ENCODE measurements at regions not wholly inside any gene's neighbourhood (a gene's known extent, or its start where the extent isn't known, plus 50 kb on each side); places are given as distances from the start of the nearest gene placed in this dataset.

DNA sequence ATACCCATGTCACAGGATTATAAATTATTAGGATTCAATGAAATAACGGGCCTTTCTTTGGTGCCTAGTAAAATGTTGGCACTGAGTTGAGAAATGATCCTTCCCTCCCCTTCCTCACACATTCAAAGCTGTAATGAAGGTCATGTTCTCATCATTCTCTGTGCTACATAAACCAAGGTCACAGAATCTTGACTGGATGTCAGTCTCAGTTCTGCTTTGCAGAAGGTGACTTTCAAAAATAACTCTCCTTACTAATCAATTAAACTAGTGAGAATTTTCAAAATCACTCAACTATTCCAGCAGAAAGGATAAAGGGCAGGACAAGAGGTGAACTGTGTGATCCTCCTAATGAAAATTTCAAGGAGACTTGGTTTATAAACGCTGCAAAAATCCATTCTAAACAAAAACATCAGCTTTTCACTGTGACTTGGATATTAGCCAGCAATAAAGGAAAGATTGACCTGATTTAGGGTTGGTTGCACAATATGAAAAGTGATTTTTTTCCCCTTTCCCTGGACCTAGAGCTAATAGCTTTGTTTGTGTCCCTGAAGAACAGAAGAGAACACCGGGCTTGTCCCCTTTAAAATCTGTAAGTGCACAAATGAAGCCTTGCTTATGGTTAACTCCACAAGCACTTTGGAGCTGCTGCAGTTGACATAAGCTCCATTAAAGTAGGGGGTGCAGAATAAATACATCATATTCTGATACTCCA is 120.1 kb downstream of the SEC16B start:
- H3K36me3 ChIP-seq (ENCODE audit: control insufficient read depth in 4 of 4, insufficient read depth in 4 of 4, low read length in 4 of 4): no peaks in the 10 kb centered on the region
- no peak overlapping the region for H3K4me3 ChIP-seq
- no peaks in the 10 kb centered on the region for H3K4me1 ChIP-seq (ENCODE audit: control insufficient read depth in 5 of 5, insufficient read depth in 5 of 5, low read length in 5 of 5)
- TF ChIP-seq, protein P1, sequence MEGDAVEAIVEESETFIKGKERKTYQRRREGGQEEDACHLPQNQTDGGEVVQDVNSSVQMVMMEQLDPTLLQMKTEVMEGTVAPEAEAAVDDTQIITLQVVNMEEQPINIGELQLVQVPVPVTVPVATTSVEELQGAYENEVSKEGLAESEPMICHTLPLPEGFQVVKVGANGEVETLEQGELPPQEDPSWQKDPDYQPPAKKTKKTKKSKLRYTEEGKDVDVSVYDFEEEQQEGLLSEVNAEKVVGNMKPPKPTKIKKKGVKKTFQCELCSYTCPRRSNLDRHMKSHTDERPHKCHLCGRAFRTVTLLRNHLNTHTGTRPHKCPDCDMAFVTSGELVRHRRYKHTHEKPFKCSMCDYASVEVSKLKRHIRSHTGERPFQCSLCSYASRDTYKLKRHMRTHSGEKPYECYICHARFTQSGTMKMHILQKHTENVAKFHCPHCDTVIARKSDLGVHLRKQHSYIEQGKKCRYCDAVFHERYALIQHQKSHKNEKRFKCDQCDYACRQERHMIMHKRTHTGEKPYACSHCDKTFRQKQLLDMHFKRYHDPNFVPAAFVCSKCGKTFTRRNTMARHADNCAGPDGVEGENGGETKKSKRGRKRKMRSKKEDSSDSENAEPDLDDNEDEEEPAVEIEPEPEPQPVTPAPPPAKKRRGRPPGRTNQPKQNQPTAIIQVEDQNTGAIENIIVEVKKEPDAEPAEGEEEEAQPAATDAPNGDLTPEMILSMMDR (IDR thresholded peaks at IDR 0.05; ENCODE audit: control extremely low read depth, extremely low read depth): no peak
- H3K27me3 ChIP-seq (ENCODE audit: control insufficient read depth in 3 of 3, insufficient read depth in 3 of 3, low read length in 2 of 3): no peaks in the 10 kb centered on the region
- DNase-seq (peak in 1 of 3 donors; percentile 45), ATAC-seq (ENCODE audit: insufficient read depth, low FRiP score) (no peak)
- H3K9me3 ChIP-seq (ENCODE audit: control insufficient read depth in 4 of 4, insufficient read depth in 3 of 4, low read length in 3 of 4): peaks cover 0 to 2% (median 0%) of the 10 kb centered on the region in 4 donors
- no peak overlapping the region for H3K27ac ChIP-seq (ENCODE audit: low read depth in 1 of 2, low read length in 1 of 2)
- no peak overlapping the region for H3K9ac ChIP-seq (ENCODE audit: insufficient read depth in 1 of 2, low read length in 2 of 2)
- WGBS, 2 donors: 48 to 66% methylated on average over 3 of the region's 3 CpGs

DNA sequence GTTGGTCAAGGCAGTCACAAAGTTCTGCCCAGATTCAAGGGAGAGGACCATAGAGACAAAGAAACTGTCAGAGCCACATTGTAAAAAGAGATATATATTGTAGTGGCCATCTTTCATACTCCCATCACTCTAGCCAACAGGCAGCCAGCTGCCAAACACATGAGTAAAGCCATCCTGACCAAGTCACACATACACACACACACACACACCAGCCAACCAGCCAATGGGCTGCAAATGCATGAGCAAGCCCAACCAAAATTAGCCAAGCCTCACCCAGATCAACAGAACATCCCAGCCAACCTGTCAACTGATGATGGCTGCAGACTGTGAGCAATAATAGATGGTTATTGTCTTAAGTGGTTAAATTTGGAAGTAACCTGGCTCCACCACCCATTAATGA is 120.7 kb downstream of the SEC16B start:
- Histone ChIP-seq H3K27me3 (ENCODE audit: control insufficient read depth in 3 of 3, insufficient read depth in 3 of 3, low read length in 2 of 3) (no peaks in the 10 kb centered on the region), H3K9me3 (ENCODE audit: control insufficient read depth in 4 of 4, insufficient read depth in 3 of 4, low read length in 3 of 4) (peaks cover 0 to 2% (median 0%) of the 10 kb centered on the region in 4 donors), H3K4me1 (ENCODE audit: control insufficient read depth in 5 of 5, insufficient read depth in 5 of 5, low read length in 5 of 5) (no peaks in the 10 kb centered on the region), H3K4me3 (no peak overlapping the region), H3K36me3 (ENCODE audit: control insufficient read depth in 4 of 4, insufficient read depth in 4 of 4, low read length in 4 of 4) (no peaks in the 10 kb centered on the region), H3K27ac (ENCODE audit: low read depth in 1 of 2, low read length in 1 of 2) (no peak overlapping the region), H3K9ac (ENCODE audit: insufficient read depth in 1 of 2, low read length in 2 of 2) (no peak overlapping the region)
- ATAC-seq (ENCODE audit: insufficient read depth, low FRiP score): no peak
- TF ChIP-seq, protein P1 (IDR thresholded peaks at IDR 0.05; ENCODE audit: control extremely low read depth, extremely low read depth): no peak
- DNase-seq: no peak

DNA sequence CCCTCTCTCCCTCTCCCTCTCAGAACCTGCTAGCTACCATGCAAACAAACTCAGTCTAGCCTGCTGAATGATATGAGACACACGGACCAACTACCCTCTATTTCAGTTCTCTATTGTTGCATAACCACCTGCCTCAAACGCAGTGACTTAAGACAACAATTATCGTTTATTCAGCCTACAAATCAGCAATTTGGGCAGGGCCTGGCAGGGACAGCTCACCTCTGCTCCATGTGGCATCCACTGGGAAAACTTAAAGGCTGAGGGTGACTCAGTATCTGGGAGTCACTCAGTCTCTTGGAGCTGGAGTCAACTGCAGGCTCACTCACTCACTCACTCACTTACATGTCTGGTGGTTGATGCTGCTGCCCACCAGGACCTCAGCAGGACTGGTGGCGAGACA is 121.3 kb downstream of the SEC16B start:
- H3K4me1 ChIP-seq (ENCODE audit: control insufficient read depth in 5 of 5, insufficient read depth in 5 of 5, low read length in 5 of 5): no peaks in the 10 kb centered on the region
- H3K4me3 ChIP-seq: no peak overlapping the region
- no peak for DNase-seq
- WGBS, 2 donors: 71 to 83% methylated on average over 4 of the region's 4 CpGs
- H3K9me3 ChIP-seq (ENCODE audit: control insufficient read depth in 4 of 4, insufficient read depth in 3 of 4, low read length in 3 of 4): peaks cover 0 to 2% (median 0%) of the 10 kb centered on the region in 4 donors
- H3K27me3 ChIP-seq (ENCODE audit: control insufficient read depth in 3 of 3, insufficient read depth in 3 of 3, low read length in 2 of 3): no peaks in the 10 kb centered on the region
- TF ChIP-seq, protein P1 (IDR thresholded peaks at IDR 0.05; ENCODE audit: control extremely low read depth, extremely low read depth): no peak
- ATAC-seq (ENCODE audit: insufficient read depth, low FRiP score): no peak
- no peak overlapping the region for H3K9ac ChIP-seq (ENCODE audit: insufficient read depth in 1 of 2, low read length in 2 of 2)
- no peak overlapping the region for H3K27ac ChIP-seq (ENCODE audit: low read depth in 1 of 2, low read length in 1 of 2)
- no peaks in the 10 kb centered on the region for H3K36me3 ChIP-seq (ENCODE audit: control insufficient read depth in 4 of 4, insufficient read depth in 4 of 4, low read length in 4 of 4)

DNA sequence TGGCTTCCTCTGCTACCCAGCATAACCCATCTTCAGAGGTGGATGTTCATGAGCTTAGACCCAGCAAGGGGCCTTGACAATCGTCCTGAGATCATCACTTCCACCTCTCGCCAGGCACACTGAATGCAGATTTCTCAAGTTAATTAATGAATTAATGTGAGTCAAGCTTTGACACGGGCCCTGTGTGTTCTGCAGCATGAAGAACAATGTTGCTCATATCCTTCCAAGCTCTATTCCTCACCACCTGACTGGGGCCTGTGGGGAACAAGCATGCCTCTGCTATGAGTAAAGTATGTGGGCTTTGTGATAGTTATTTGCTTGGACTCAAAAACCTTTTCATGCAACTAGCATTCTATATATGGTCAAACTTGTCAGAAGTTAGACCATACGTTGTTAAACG is 122.0 kb downstream of the SEC16B start:
- no peak for ATAC-seq (ENCODE audit: insufficient read depth, low FRiP score)
- H3K4me3 ChIP-seq: no peak overlapping the region
- TF ChIP-seq, protein P1 (IDR thresholded peaks at IDR 0.05; ENCODE audit: control extremely low read depth, extremely low read depth): no peak
- DNase-seq: no peak
- no peaks in the 10 kb centered on the region for H3K4me1 ChIP-seq (ENCODE audit: control insufficient read depth in 5 of 5, insufficient read depth in 5 of 5, low read length in 5 of 5)
- no peaks in the 10 kb centered on the region for H3K36me3 ChIP-seq (ENCODE audit: control insufficient read depth in 4 of 4, insufficient read depth in 4 of 4, low read length in 4 of 4)
- H3K9ac ChIP-seq (ENCODE audit: insufficient read depth in 1 of 2, low read length in 2 of 2): no peak overlapping the region
- H3K27me3 ChIP-seq (ENCODE audit: control insufficient read depth in 3 of 3, insufficient read depth in 3 of 3, low read length in 2 of 3): no peaks in the 10 kb centered on the region
- 77 to 80% methylated on average over 5 of the region's 5 CpGs for WGBS, 2 donors
- H3K9me3 ChIP-seq (ENCODE audit: control insufficient read depth in 4 of 4, insufficient read depth in 3 of 4, low read length in 3 of 4): peaks cover 0 to 2% (median 0%) of the 10 kb centered on the region in 4 donors
- no peak overlapping the region for H3K27ac ChIP-seq (ENCODE audit: low read depth in 1 of 2, low read length in 1 of 2)

Measured in lung (tissue), 11 donors.